ENCODE measurements at regions not wholly inside any gene's neighbourhood (a gene's known extent, or its start where the extent isn't known, plus 50 kb on each side); places are given as distances from the start of the nearest gene placed in this dataset.
"Not testable (repeated sequence)": the region's sequence is repeated elsewhere in the genome, so short reads cannot be mapped to it uniquely, and the experiment has no call there.

- no peak overlapping the region for H3K4me3 ChIP-seq (ENCODE audit: low read length in 2 of 2)
- no peaks in the 10 kb centered on the region for H3K4me1 ChIP-seq (ENCODE audit: control insufficient read depth in 2 of 2, insufficient read depth in 2 of 2, low read length in 2 of 2)
- peaks cover 3 to 4% of the 10 kb centered on the region in 2 donors for H3K27me3 ChIP-seq (ENCODE audit: control insufficient read depth in 2 of 2, insufficient read depth in 2 of 2, low read length in 2 of 2)
- H3K9me3 ChIP-seq (ENCODE audit: control insufficient read depth in 2 of 2, low read length in 2 of 2) = no peaks in the 10 kb centered on the region
- H3K9ac ChIP-seq (ENCODE audit: low read depth in 1 of 2, low read length in 2 of 2) = no peak overlapping the region
- H3K27ac ChIP-seq (ENCODE audit: low read depth in 2 of 2, low read length in 2 of 2) = no peak overlapping the region
- no peaks in the 10 kb centered on the region for H3K36me3 ChIP-seq (ENCODE audit: control insufficient read depth in 2 of 2, insufficient read depth in 2 of 2, low read length in 2 of 2)
Measured at GRCh38 chr15:70578196-70578595, 185.2 kb downstream of the UACA start.

GRCh38 chr15:70576696-70577095 lies 186.7 kb downstream of the UACA start:
- H3K9ac ChIP-seq (ENCODE audit: low read depth in 1 of 2, low read length in 2 of 2) = no peak overlapping the region

GRCh38 chr15:70576276-70576675 lies 187.1 kb downstream of the UACA start:
- Histone ChIP-seq H3K27me3 (ENCODE audit: control insufficient read depth in 2 of 2, insufficient read depth in 2 of 2, low read length in 2 of 2) (peaks cover 3 to 4% of the 10 kb centered on the region in 2 donors), H3K9me3 (ENCODE audit: control insufficient read depth in 2 of 2, low read length in 2 of 2) (no peaks in the 10 kb centered on the region), H3K9ac (ENCODE audit: low read depth in 1 of 2, low read length in 2 of 2) (no peak overlapping the region), H3K27ac (ENCODE audit: low read depth in 2 of 2, low read length in 2 of 2) (no peak overlapping the region), H3K36me3 (ENCODE audit: control insufficient read depth in 2 of 2, insufficient read depth in 2 of 2, low read length in 2 of 2) (no peaks in the 10 kb centered on the region), H3K4me1 (ENCODE audit: control insufficient read depth in 2 of 2, insufficient read depth in 2 of 2, low read length in 2 of 2) (no peaks in the 10 kb centered on the region), H3K4me3 (ENCODE audit: low read length in 2 of 2) (no peak overlapping the region)

More at GRCh38 chr15:70576696-70577095, 186.7 kb downstream of the UACA start:
- Histone ChIP-seq H3K4me3 (ENCODE audit: low read length in 2 of 2) (no peak overlapping the region), H3K36me3 (ENCODE audit: control insufficient read depth in 2 of 2, insufficient read depth in 2 of 2, low read length in 2 of 2) (no peaks in the 10 kb centered on the region), H3K27ac (ENCODE audit: low read depth in 2 of 2, low read length in 2 of 2) (no peak overlapping the region), H3K4me1 (ENCODE audit: control insufficient read depth in 2 of 2, insufficient read depth in 2 of 2, low read length in 2 of 2) (no peaks in the 10 kb centered on the region), H3K27me3 (ENCODE audit: control insufficient read depth in 2 of 2, insufficient read depth in 2 of 2, low read length in 2 of 2) (peaks cover 3 to 4% of the 10 kb centered on the region in 2 donors), H3K9me3 (ENCODE audit: control insufficient read depth in 2 of 2, low read length in 2 of 2) (no peaks in the 10 kb centered on the region)

GRCh38 chr15:70575231-70576226 lies 187.8 kb downstream of the UACA start:
- Histone ChIP-seq H3K9ac (ENCODE audit: low read depth in 1 of 2, low read length in 2 of 2) (no peak overlapping the region), H3K36me3 (ENCODE audit: control insufficient read depth in 2 of 2, insufficient read depth in 2 of 2, low read length in 2 of 2) (no peaks in the 10 kb centered on the region), H3K27ac (ENCODE audit: low read depth in 2 of 2, low read length in 2 of 2) (no peak overlapping the region), H3K4me1 (ENCODE audit: control insufficient read depth in 2 of 2, insufficient read depth in 2 of 2, low read length in 2 of 2) (no peaks in the 10 kb centered on the region), H3K27me3 (ENCODE audit: control insufficient read depth in 2 of 2, insufficient read depth in 2 of 2, low read length in 2 of 2) (peaks cover 3 to 4% of the 10 kb centered on the region in 2 donors), H3K9me3 (ENCODE audit: control insufficient read depth in 2 of 2, low read length in 2 of 2) (no peaks in the 10 kb centered on the region), H3K4me3 (ENCODE audit: low read length in 2 of 2) (no peak overlapping the region)

GRCh38 chr15:70574325-70574724 lies 189.0 kb downstream of the UACA start:
- not testable (repeated sequence) for H3K4me3 ChIP-seq (ENCODE audit: low read length in 2 of 2); H3K36me3 ChIP-seq (ENCODE audit: control insufficient read depth in 2 of 2, insufficient read depth in 2 of 2, low read length in 2 of 2); H3K4me1 ChIP-seq (ENCODE audit: control insufficient read depth in 2 of 2, insufficient read depth in 2 of 2, low read length in 2 of 2); H3K9me3 ChIP-seq (ENCODE audit: control insufficient read depth in 2 of 2, low read length in 2 of 2); H3K27ac ChIP-seq (ENCODE audit: low read depth in 2 of 2, low read length in 2 of 2); H3K27me3 ChIP-seq (ENCODE audit: control insufficient read depth in 2 of 2, insufficient read depth in 2 of 2, low read length in 2 of 2); H3K9ac ChIP-seq (ENCODE audit: low read depth in 1 of 2, low read length in 2 of 2)

- no peaks in the 10 kb centered on the region for H3K4me1 ChIP-seq (ENCODE audit: control insufficient read depth in 2 of 2, insufficient read depth in 2 of 2, low read length in 2 of 2)
- H3K9me3 ChIP-seq (ENCODE audit: control insufficient read depth in 2 of 2, low read length in 2 of 2) = no peaks in the 10 kb centered on the region
- H3K9ac ChIP-seq (ENCODE audit: low read depth in 1 of 2, low read length in 2 of 2) = no peak overlapping the region
- H3K36me3 ChIP-seq (ENCODE audit: control insufficient read depth in 2 of 2, insufficient read depth in 2 of 2, low read length in 2 of 2) = no peaks in the 10 kb centered on the region
- peaks cover 3 to 4% of the 10 kb centered on the region in 2 donors for H3K27me3 ChIP-seq (ENCODE audit: control insufficient read depth in 2 of 2, insufficient read depth in 2 of 2, low read length in 2 of 2)
- H3K27ac ChIP-seq (ENCODE audit: low read depth in 2 of 2, low read length in 2 of 2) = no peak overlapping the region
- no peak overlapping the region for H3K4me3 ChIP-seq (ENCODE audit: low read length in 2 of 2)
Measured at GRCh38 chr15:70573121-70573850, 190.1 kb downstream of the UACA start.

- H3K4me1 ChIP-seq (ENCODE audit: control insufficient read depth in 2 of 2, insufficient read depth in 2 of 2, low read length in 2 of 2) = no peaks in the 10 kb centered on the region
- H3K9ac ChIP-seq (ENCODE audit: low read depth in 1 of 2, low read length in 2 of 2) = no peak overlapping the region
- H3K27me3 ChIP-seq (ENCODE audit: control insufficient read depth in 2 of 2, insufficient read depth in 2 of 2, low read length in 2 of 2) = no peaks in the 10 kb centered on the region
- no peaks in the 10 kb centered on the region for H3K9me3 ChIP-seq (ENCODE audit: control insufficient read depth in 2 of 2, low read length in 2 of 2)
- no peaks in the 10 kb centered on the region for H3K36me3 ChIP-seq (ENCODE audit: control insufficient read depth in 2 of 2, insufficient read depth in 2 of 2, low read length in 2 of 2)
- no peak overlapping the region for H3K27ac ChIP-seq (ENCODE audit: low read depth in 2 of 2, low read length in 2 of 2)
- no peak overlapping the region for H3K4me3 ChIP-seq (ENCODE audit: low read length in 2 of 2)
Measured at GRCh38 chr15:70569714-70570231, 193.6 kb downstream of the UACA start.

- Histone ChIP-seq H3K36me3 (ENCODE audit: control insufficient read depth in 2 of 2, insufficient read depth in 2 of 2, low read length in 2 of 2) (no peaks in the 10 kb centered on the region), H3K27ac (ENCODE audit: low read depth in 2 of 2, low read length in 2 of 2) (no peak overlapping the region), H3K4me3 (ENCODE audit: low read length in 2 of 2) (no peak overlapping the region), H3K4me1 (ENCODE audit: control insufficient read depth in 2 of 2, insufficient read depth in 2 of 2, low read length in 2 of 2) (no peaks in the 10 kb centered on the region), H3K9ac (ENCODE audit: low read depth in 1 of 2, low read length in 2 of 2) (no peak overlapping the region), H3K9me3 (ENCODE audit: control insufficient read depth in 2 of 2, low read length in 2 of 2) (no peaks in the 10 kb centered on the region), H3K27me3 (ENCODE audit: control insufficient read depth in 2 of 2, insufficient read depth in 2 of 2, low read length in 2 of 2) (no peaks in the 10 kb centered on the region)
Measured at GRCh38 chr15:70569091-70569713, 194.2 kb downstream of the UACA start.

- Histone ChIP-seq H3K9me3 (ENCODE audit: control insufficient read depth in 2 of 2, low read length in 2 of 2) (no peaks in the 10 kb centered on the region), H3K27me3 (ENCODE audit: control insufficient read depth in 2 of 2, insufficient read depth in 2 of 2, low read length in 2 of 2) (no peaks in the 10 kb centered on the region), H3K9ac (ENCODE audit: low read depth in 1 of 2, low read length in 2 of 2) (no peak overlapping the region), H3K4me3 (ENCODE audit: low read length in 2 of 2) (no peak overlapping the region), H3K4me1 (ENCODE audit: control insufficient read depth in 2 of 2, insufficient read depth in 2 of 2, low read length in 2 of 2) (no peaks in the 10 kb centered on the region), H3K36me3 (ENCODE audit: control insufficient read depth in 2 of 2, insufficient read depth in 2 of 2, low read length in 2 of 2) (no peaks in the 10 kb centered on the region), H3K27ac (ENCODE audit: low read depth in 2 of 2, low read length in 2 of 2) (no peak overlapping the region)
Measured at GRCh38 chr15:70566989-70567388, 196.4 kb downstream of the UACA start.

Measured in mucosa of rectum (tissue), 2 donors.